Panc1 (cell line): ENCODE measurements at regions not wholly inside any gene's neighbourhood (a gene's known extent, or its start where the extent isn't known, plus 50 kb on each side); places are given as distances from the start of the nearest gene placed in this dataset.

ENCODE experiments used
- ATAC-seq: fragments of 200-7000 bp; cut with Tn5 transposase; 2 replicates; pipeline ENCODE4 v1.9.1; 2020; ENCODE audit warnings: mild to moderate bottlenecking, moderate library complexity
- BruUV-seq: library from RNA; stranded (reverse); fragments of 400-500 nt; replicated peaks from 2 replicates; lab custom pipeline; 2021; lab: Mats Ljungman, UMichigan
- CTCF ChIA-PET: fragments of 300-600 bp; sonication (Branson Sonifier 250); formaldehyde crosslinking; loops from one replicate; lab custom pipeline; 2022; ENCODE audit warnings: antibody characterized with exemption; lab: Charles Lee
- POLR2A ChIA-PET: fragments of 300-600 bp; sonication (Branson Sonifier 250); formaldehyde crosslinking; loops from one replicate; lab custom pipeline; 2022; ENCODE audit warnings: antibody characterized with exemption; lab: Charles Lee
- DNase-seq: peaks from one replicate; pipeline ENCODE4 v3.0.0-alpha.2; 2010; ENCODE audit warnings: low read depth, low spot score
- H3K27ac ChIP-seq: 2 replicates; pipeline ENCODE4 v1.5.1; 2011; ENCODE audit warnings: mild to moderate bottlenecking, low read length, inconsistent platforms
- H3K27me3 ChIP-seq: fragments of 200-500 bp; sonication (Bioruptor generic); 2 replicates; pipeline ENCODE4 v1.6.0; 2014; ENCODE audit warnings: low read length, inconsistent platforms; ENCODE audit not compliant: control insufficient read depth, insufficient read depth
- H3K36me3 ChIP-seq: fragments of 200-500 bp; sonication (Bioruptor generic); 2 replicates; pipeline ENCODE4 v1.5.1; 2014; ENCODE audit warnings: inconsistent platforms, mild to moderate bottlenecking, low read length, moderate library complexity; ENCODE audit not compliant: control insufficient read depth, insufficient read depth
- H3K4me1 ChIP-seq: 2 replicates; pipeline ENCODE4 v1.5.1; 2011; ENCODE audit warnings: inconsistent platforms, mild to moderate bottlenecking, low read length, moderate library complexity; ENCODE audit not compliant: control insufficient read depth, insufficient read depth
- H3K4me3 ChIP-seq, 2 experiments: 2 replicates each; pipeline ENCODE4 v1.5.1; 2011 to 2012; ENCODE audit warnings: low read depth in 2 of 2, low read length in 2 of 2, mild to moderate bottlenecking in 2 of 2, inconsistent platforms in 1 of 2, moderate library complexity in 1 of 2
- H3K9me3 ChIP-seq: fragments of 200-500 bp; sonication (Bioruptor generic); 2 replicates; pipeline ENCODE4 v1.5.1; 2014; ENCODE audit warnings: low read depth, mild to moderate bottlenecking, inconsistent platforms, low read length, moderate library complexity; ENCODE audit not compliant: control insufficient read depth, insufficient read depth
- POLR2AphosphoS5 ChIP-seq: IDR thresholded peaks from 2 replicates; pipeline ENCODE4 v1.6.1; 2012; ENCODE audit warnings: mild to moderate bottlenecking, low read depth, low read length, moderate library complexity
- SIN3A ChIP-seq: IDR thresholded peaks from 2 replicates; pipeline ENCODE4 v1.6.1; 2012; ENCODE audit warnings: low read depth, mild to moderate bottlenecking, low read length, moderate library complexity, borderline replicate concordance; ENCODE audit not compliant: insufficient read depth
- TCF7L2 ChIP-seq: IDR thresholded peaks from 2 replicates; pipeline ENCODE4 v1.6.1; 2011; ENCODE audit warnings: mild to moderate bottlenecking, low read depth, low read length, inconsistent platforms
- in situ Hi-C: cut with HindIII; loops from 2 replicates; pipeline ENCODE4 v1.10.0; 2016; ENCODE audit warnings: low sequenced_read_pairs, low pct_unique_long_range_greater_than_20kb
- intact Hi-C: fragments of 100-400 bp; cut with micrococcal nuclease; formaldehyde crosslinking; loops from one replicate; pipeline ENCODE4 v1.10.0; 2022; ENCODE audit not compliant: unreplicated experiment
- TF ChIP-seq, protein P1 (sequence below): fragments of 450-650 bp; IDR thresholded peaks from 2 replicates; pipeline ENCODE4 v1.5.1; 2017; ENCODE audit warnings: mild to moderate bottlenecking
- TF ChIP-seq, protein P2 (sequence below), 2 experiments: IDR thresholded peaks; 2 replicates each; pipeline ENCODE4 v1.6.1; 2011 to 2012; ENCODE audit warnings: low read depth in 2 of 2, control low read depth in 1 of 2, low read length in 1 of 2, mild to moderate bottlenecking in 1 of 2, moderate library complexity in 1 of 2; ENCODE audit not compliant: insufficient read depth in 1 of 2

DNA sequence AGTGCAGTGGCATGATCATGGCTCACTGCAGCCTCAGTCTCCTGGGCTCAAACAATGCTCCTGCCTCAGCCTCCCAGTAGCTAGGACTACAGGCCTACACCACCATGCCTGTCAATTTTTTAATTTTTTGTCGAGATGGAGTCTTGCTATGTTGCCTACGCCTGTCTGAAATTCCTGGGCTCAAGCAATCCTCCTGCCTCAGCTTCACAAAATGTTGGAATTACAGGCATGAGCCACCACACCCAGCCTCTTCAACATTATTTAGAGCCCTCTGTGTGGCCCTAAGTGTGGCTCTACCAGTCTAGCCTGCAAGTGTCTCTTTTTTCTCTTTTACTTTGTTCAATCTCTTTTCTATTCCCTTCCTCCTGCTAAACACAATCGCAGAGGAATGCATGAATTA lies 154.4 kb upstream of the EPB41L4A start:
- POLR2A ChIA-PET: no interaction called here
- Histone ChIP-seq H3K4me1 (no peaks in the 10 kb centered on the region), H3K4me3 (no peak overlapping the region), H3K27ac (no peak overlapping the region), H3K27me3 (peaks cover 2% of the 10 kb centered on the region; the same call in 1 of the 2 replicates), H3K9me3 (no peaks in the 10 kb centered on the region), H3K36me3 (no peaks in the 10 kb centered on the region)
- no peak for DNase-seq
- BruUV-seq: no TSS peak
- in situ Hi-C loops (no loop called here), intact Hi-C loops (no loop called here)
- TF ChIP-seq TCF7L2 (no peak), POLR2AphosphoS5 (no peak), SIN3A (no peak)
- TF ChIP-seq, protein P1, sequence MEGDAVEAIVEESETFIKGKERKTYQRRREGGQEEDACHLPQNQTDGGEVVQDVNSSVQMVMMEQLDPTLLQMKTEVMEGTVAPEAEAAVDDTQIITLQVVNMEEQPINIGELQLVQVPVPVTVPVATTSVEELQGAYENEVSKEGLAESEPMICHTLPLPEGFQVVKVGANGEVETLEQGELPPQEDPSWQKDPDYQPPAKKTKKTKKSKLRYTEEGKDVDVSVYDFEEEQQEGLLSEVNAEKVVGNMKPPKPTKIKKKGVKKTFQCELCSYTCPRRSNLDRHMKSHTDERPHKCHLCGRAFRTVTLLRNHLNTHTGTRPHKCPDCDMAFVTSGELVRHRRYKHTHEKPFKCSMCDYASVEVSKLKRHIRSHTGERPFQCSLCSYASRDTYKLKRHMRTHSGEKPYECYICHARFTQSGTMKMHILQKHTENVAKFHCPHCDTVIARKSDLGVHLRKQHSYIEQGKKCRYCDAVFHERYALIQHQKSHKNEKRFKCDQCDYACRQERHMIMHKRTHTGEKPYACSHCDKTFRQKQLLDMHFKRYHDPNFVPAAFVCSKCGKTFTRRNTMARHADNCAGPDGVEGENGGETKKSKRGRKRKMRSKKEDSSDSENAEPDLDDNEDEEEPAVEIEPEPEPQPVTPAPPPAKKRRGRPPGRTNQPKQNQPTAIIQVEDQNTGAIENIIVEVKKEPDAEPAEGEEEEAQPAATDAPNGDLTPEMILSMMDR: no peak
- TF ChIP-seq, protein P2, sequence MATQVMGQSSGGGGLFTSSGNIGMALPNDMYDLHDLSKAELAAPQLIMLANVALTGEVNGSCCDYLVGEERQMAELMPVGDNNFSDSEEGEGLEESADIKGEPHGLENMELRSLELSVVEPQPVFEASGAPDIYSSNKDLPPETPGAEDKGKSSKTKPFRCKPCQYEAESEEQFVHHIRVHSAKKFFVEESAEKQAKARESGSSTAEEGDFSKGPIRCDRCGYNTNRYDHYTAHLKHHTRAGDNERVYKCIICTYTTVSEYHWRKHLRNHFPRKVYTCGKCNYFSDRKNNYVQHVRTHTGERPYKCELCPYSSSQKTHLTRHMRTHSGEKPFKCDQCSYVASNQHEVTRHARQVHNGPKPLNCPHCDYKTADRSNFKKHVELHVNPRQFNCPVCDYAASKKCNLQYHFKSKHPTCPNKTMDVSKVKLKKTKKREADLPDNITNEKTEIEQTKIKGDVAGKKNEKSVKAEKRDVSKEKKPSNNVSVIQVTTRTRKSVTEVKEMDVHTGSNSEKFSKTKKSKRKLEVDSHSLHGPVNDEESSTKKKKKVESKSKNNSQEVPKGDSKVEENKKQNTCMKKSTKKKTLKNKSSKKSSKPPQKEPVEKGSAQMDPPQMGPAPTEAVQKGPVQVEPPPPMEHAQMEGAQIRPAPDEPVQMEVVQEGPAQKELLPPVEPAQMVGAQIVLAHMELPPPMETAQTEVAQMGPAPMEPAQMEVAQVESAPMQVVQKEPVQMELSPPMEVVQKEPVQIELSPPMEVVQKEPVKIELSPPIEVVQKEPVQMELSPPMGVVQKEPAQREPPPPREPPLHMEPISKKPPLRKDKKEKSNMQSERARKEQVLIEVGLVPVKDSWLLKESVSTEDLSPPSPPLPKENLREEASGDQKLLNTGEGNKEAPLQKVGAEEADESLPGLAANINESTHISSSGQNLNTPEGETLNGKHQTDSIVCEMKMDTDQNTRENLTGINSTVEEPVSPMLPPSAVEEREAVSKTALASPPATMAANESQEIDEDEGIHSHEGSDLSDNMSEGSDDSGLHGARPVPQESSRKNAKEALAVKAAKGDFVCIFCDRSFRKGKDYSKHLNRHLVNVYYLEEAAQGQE (IDR thresholded peaks at IDR 0.05; ENCODE audit: insufficient read depth in 1 of 2, low read depth in 2 of 2, low read length in 1 of 2): no peak
- CTCF ChIA-PET: interaction anchor here (0.6 kb wide), 1 partner anchor 1042 kb away, joined by 6 read pairs; no protein-coding TSS in a partner anchor
- ATAC-seq: no peak

DNA sequence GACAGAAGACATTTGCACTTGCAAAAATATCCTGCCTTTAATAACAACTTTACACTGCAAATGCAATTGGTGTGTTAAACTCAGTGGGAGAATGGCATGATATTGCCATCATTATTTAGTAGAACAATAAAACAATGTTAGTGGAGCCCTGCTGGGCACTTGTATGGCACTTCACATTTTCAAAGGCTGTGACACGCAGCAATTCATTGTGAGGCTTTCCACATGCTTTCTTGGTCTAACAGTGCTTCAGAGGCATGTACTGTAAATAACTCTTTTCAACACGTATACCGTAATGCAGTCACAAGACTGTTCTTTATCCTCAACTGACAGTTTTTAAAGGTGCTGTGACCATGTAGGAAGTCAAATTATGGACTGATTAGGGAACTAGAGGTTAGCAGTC lies 155.5 kb upstream of the EPB41L4A start:
- in situ Hi-C loops (no loop called here), intact Hi-C loops (no loop called here)
- Histone ChIP-seq H3K4me3 (no peak overlapping the region), H3K36me3 (no peaks in the 10 kb centered on the region), H3K4me1 (no peaks in the 10 kb centered on the region), H3K9me3 (no peaks in the 10 kb centered on the region), H3K27me3 (peaks cover 2% of the 10 kb centered on the region; the same call in 1 of the 2 replicates), H3K27ac (no peak overlapping the region)
- ChIA-PET POLR2A (no interaction called here), CTCF (no interaction called here)
- no peak for ATAC-seq
- no TSS peak for BruUV-seq
- TF ChIP-seq, protein P2 (IDR thresholded peaks at IDR 0.05; ENCODE audit: insufficient read depth in 1 of 2, low read depth in 2 of 2, low read length in 1 of 2): no peak
- TF ChIP-seq POLR2AphosphoS5 (no peak), SIN3A (no peak), TCF7L2 (no peak)
- TF ChIP-seq, protein P1: no peak
- DNase-seq: no peak
